IPS DF 6.9 (cell line): ENCODE measurements at regions not wholly inside any gene's neighbourhood (a gene's known extent, or its start where the extent isn't known, plus 50 kb on each side); places are given as distances from the start of the nearest gene placed in this dataset.

Experiments used
- DNase-seq: peaks from one replicate; pipeline ENCODE4 v3.0.0-alpha.2; 2013; ENCODE audit warnings: low read depth, low spot score
- H3K27ac ChIP-seq: one replicate; pipeline ENCODE4 v1.5.1; 2013; ENCODE audit warnings: low read length, control low read depth
- H3K27me3 ChIP-seq: 2 replicates; pipeline ENCODE4 v1.6.1; 2013; ENCODE audit warnings: mild to moderate bottlenecking, low read length; ENCODE audit not compliant: control insufficient read depth, insufficient read depth
- H3K36me3 ChIP-seq: 2 replicates; pipeline ENCODE4 v1.6.1; 2013; ENCODE audit warnings: low read length; ENCODE audit not compliant: control insufficient read depth, insufficient read depth
- H3K4me1 ChIP-seq: 2 replicates; pipeline ENCODE4 v1.6.1; 2013; ENCODE audit warnings: low read length; ENCODE audit not compliant: control insufficient read depth, insufficient read depth
- H3K4me3 ChIP-seq: 2 replicates; pipeline ENCODE4 v1.5.1; 2013; ENCODE audit warnings: mild to moderate bottlenecking, low read length
- H3K9me3 ChIP-seq: 2 replicates; pipeline ENCODE4 v1.6.1; 2013; ENCODE audit warnings: low read length, inconsistent platforms; ENCODE audit not compliant: control insufficient read depth, insufficient read depth
- WGBS: extraction: QIAGEN DNeasy Blood & Tissue Kit; methylation state at CpG from one replicate; pipeline ENCODE4 v1.1.7; 2013; ENCODE audit warnings: mixed read lengths, missing lambda C conversion rate; ENCODE audit not compliant: insufficient read length, insufficient coverage; 5-methylcytosine and 5-hydroxymethylcytosine counted together

DNA sequence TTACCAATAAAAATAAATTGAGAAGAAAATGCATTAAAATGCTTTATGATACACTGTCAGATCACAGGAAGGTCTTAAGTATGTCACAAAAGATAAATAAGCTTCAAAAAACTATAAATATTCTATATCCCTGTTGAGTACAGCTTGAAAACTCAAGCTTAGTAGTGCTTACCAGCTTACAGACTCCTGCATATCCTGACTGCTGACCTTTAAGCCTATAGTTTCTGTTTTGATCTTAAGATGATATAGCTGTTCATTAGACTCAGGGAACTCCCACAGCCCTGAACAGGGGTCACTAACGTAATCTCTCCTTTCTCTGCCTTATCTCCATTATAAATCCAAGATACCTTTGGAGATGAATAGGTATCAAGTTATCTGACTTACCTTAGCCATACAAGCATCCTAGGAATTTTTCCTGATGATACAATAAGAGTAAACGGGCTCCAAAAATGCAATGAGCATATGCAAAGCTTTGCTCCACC lies 93.7 kb upstream of the RBBP8 start:
- no peak overlapping the region for H3K27ac ChIP-seq

DNA sequence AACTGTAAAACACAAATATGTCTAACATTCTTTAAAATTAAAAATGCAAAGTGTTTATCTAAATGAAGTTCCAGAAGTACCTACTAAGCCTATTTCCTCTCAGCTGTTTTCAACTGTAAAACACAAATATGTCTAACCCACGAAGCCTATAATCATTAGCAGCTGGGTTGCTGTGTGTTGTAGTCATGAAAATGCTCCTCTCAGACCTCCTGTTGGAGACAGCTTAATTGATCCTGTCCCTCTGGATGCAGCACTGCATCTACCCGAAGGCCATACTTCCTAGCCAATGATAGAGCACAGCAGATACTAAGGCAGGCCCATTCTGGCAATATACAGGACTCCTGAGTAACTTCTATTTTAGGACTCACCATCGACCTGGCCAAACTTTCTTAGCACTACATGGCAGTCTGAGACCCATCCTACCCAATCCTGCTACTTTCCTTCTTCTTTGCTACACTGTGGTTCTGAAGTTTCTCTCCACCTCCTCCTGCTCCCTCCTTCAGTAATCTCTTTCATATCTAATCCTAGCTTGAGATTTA lies 92.5 kb upstream of the RBBP8 start:
- Histone ChIP-seq H3K9me3 (no peaks in the 10 kb centered on the region), H3K27ac (no peak overlapping the region), H3K36me3 (no peaks in the 10 kb centered on the region), H3K4me3 (no peak overlapping the region), H3K4me1 (peaks cover 3% of the 10 kb centered on the region; the same call in 1 of the 2 replicates), H3K27me3 (no peaks in the 10 kb centered on the region)
- WGBS: no CpG with 5 or more reads among the region's 3 CpGs
- DNase-seq: no peak

More for the DNA sequence above, 93.7 kb upstream of the RBBP8 start:
- WGBS: no CpG with 5 or more reads among the region's 2 CpGs
- Histone ChIP-seq H3K4me1 (peaks cover 3% of the 10 kb centered on the region; the same call in 1 of the 2 replicates), H3K9me3 (no peaks in the 10 kb centered on the region), H3K4me3 (no peak overlapping the region), H3K27me3 (no peaks in the 10 kb centered on the region), H3K36me3 (no peaks in the 10 kb centered on the region)
- no peak for DNase-seq

GRCh38 chr18:22841840-22842239 lies 91.3 kb upstream of the RBBP8 start:
- no peaks in the 10 kb centered on the region for H3K27me3 ChIP-seq
- no peaks in the 10 kb centered on the region for H3K36me3 ChIP-seq
- H3K27ac ChIP-seq: no peak overlapping the region
- DNase-seq: no peak
- WGBS: no CpG with 5 or more reads among the region's 2 CpGs
- no peak overlapping the region for H3K4me3 ChIP-seq
- H3K9me3 ChIP-seq: no peaks in the 10 kb centered on the region
- H3K4me1 ChIP-seq: peaks cover 3% of the 10 kb centered on the region; the same call in 1 of the 2 replicates

- Histone ChIP-seq H3K27me3 (no peaks in the 10 kb centered on the region), H3K36me3 (no peaks in the 10 kb centered on the region), H3K9me3 (no peaks in the 10 kb centered on the region), H3K4me3 (no peak overlapping the region), H3K4me1 (no peaks in the 10 kb centered on the region), H3K27ac (no peak overlapping the region)
- no CpG with 5 or more reads among the region's 2 CpGs for WGBS
- DNase-seq: no peak
Measured at GRCh38 chr18:22844190-22844589, 88.9 kb upstream of the RBBP8 start.

GRCh38 chr18:22844628-22845027 lies 88.5 kb upstream of the RBBP8 start:
- Histone ChIP-seq H3K27me3 (no peaks in the 10 kb centered on the region), H3K4me3 (no peak overlapping the region), H3K4me1 (no peaks in the 10 kb centered on the region), H3K9me3 (no peaks in the 10 kb centered on the region), H3K27ac (no peak overlapping the region), H3K36me3 (no peaks in the 10 kb centered on the region)
- no peak for DNase-seq
- WGBS: no CpG with 5 or more reads among the region's 2 CpGs

DNA sequence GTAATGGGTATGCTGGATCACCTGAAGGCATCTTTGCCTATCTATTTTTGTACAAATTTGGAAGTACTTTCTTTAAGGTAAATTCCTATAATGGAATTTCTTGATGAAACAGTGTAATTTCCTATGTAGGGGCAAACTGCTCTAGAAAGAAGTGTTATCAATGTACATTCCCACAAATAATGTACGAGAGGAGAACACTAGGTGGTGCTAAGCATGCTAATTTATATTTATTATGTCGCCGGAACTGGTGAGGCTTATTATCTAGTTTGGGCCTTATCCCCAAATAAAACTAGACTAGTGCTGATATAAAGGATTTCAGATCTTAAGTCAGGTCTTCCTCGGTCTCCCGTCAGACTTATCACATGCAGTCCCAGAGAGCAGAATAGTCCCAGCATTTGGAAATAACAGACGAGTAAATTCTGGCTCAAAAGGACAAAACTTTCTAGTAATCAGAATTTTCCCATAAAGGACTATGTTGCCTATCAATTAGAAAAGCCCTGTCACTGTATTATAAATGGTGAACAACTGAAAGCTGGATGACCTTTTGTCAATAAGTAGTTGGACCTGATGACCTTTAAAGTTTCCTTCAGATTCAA lies 86.9 kb upstream of the RBBP8 start:
- no peak overlapping the region for H3K27ac ChIP-seq
- no peak overlapping the region for H3K4me3 ChIP-seq
- H3K9me3 ChIP-seq: no peaks in the 10 kb centered on the region
- no CpG with 5 or more reads among the region's 6 CpGs for WGBS
- no peaks in the 10 kb centered on the region for H3K36me3 ChIP-seq
- H3K4me1 ChIP-seq: no peaks in the 10 kb centered on the region
- no peak for DNase-seq
- H3K27me3 ChIP-seq: no peaks in the 10 kb centered on the region

GRCh38 chr18:22846697-22847096 lies 86.4 kb upstream of the RBBP8 start:
- Histone ChIP-seq H3K4me1 (no peaks in the 10 kb centered on the region), H3K27me3 (no peaks in the 10 kb centered on the region), H3K4me3 (no peak overlapping the region), H3K27ac (no peak overlapping the region), H3K36me3 (no peaks in the 10 kb centered on the region), H3K9me3 (no peaks in the 10 kb centered on the region)
- DNase-seq: no peak

- no peak overlapping the region for H3K4me3 ChIP-seq
- DNase-seq: no peak
- H3K27me3 ChIP-seq: no peaks in the 10 kb centered on the region
- H3K36me3 ChIP-seq: no peaks in the 10 kb centered on the region
- H3K4me1 ChIP-seq: no peaks in the 10 kb centered on the region
- no peak overlapping the region for H3K27ac ChIP-seq
- H3K9me3 ChIP-seq: no peaks in the 10 kb centered on the region
Measured at GRCh38 chr18:22847392-22847791, 85.7 kb upstream of the RBBP8 start.

GRCh38 chr18:22847867-22848451 lies 85.2 kb upstream of the RBBP8 start:
- no peaks in the 10 kb centered on the region for H3K36me3 ChIP-seq
- no peaks in the 10 kb centered on the region for H3K9me3 ChIP-seq
- H3K4me3 ChIP-seq: no peak overlapping the region
- DNase-seq: no peak
- WGBS: no CpG with 5 or more reads among the region's 1 CpG
- no peaks in the 10 kb centered on the region for H3K4me1 ChIP-seq
- H3K27me3 ChIP-seq: no peaks in the 10 kb centered on the region
- H3K27ac ChIP-seq: no peak overlapping the region

DNA sequence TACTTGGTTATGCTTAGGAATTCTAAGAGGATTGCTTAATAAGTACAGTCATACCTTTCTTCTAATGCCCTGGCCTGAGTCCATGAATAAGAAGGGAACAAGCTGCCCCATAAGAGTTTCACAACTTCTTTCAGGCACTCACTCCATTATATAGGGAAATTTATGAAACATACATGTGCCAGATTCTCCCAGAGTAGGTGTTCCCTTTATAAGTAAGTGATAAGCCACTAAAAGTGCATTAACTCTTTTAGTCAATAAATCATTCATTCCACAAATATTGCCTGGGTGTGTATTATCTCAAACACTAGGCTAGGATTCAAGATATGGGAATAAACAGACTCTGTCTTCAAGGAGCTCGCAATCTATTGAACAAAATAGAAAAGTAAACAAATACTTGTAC lies 84.5 kb upstream of the RBBP8 start:
- no CpG with 5 or more reads among the region's 1 CpG for WGBS
- Histone ChIP-seq H3K27me3 (no peaks in the 10 kb centered on the region), H3K4me1 (no peaks in the 10 kb centered on the region), H3K4me3 (no peak overlapping the region), H3K9me3 (no peaks in the 10 kb centered on the region), H3K27ac (no peak overlapping the region), H3K36me3 (no peaks in the 10 kb centered on the region)
- DNase-seq: no peak

GRCh38 chr18:22856870-22857269 lies 76.3 kb upstream of the RBBP8 start:
- no peaks in the 10 kb centered on the region for H3K9me3 ChIP-seq
- WGBS: no CpG with 5 or more reads among the region's 2 CpGs
- H3K36me3 ChIP-seq: no peaks in the 10 kb centered on the region
- no peak overlapping the region for H3K4me3 ChIP-seq
- H3K4me1 ChIP-seq: no peaks in the 10 kb centered on the region; the same call in 1 of the 2 replicates
- H3K27ac ChIP-seq: no peak overlapping the region
- no peaks in the 10 kb centered on the region for H3K27me3 ChIP-seq
- DNase-seq: peak; percentile 25
